ENCODE measurements at regions not wholly inside any gene's neighbourhood (a gene's known extent, or its start where the extent isn't known, plus 50 kb on each side); places are given as distances from the start of the nearest gene placed in this dataset.
A peak's percentile ranks its signal among the peaks of the same experiment; 100 is the strongest.

DNA sequence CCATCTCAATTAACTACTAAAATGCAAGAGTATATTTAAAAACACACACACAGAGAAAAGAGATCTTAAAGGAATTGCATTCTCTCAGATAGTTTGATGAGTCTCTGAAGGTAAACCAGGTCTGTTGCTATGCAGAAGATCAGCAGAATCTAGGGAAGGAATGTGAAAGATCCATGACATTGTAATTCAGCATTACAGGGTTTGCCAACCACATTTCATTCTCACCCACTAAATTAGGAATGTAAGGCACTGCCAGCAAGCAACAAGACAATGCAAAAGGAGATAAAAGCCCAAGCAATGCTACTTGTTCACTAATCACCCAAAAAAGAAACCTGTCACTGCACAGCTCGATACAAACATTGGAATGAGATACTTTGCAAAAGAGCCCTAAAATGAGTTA lies 106.3 kb downstream of the LRIG3 start:
- TF ChIP-seq POLR2A (IDR thresholded peaks at IDR 0.05) (no peak), EP300 (IDR thresholded peaks at IDR 0.05) (no peak), POLR2AphosphoS5 (IDR thresholded peaks at IDR 0.05) (no peak)
- TF ChIP-seq, protein P1, sequence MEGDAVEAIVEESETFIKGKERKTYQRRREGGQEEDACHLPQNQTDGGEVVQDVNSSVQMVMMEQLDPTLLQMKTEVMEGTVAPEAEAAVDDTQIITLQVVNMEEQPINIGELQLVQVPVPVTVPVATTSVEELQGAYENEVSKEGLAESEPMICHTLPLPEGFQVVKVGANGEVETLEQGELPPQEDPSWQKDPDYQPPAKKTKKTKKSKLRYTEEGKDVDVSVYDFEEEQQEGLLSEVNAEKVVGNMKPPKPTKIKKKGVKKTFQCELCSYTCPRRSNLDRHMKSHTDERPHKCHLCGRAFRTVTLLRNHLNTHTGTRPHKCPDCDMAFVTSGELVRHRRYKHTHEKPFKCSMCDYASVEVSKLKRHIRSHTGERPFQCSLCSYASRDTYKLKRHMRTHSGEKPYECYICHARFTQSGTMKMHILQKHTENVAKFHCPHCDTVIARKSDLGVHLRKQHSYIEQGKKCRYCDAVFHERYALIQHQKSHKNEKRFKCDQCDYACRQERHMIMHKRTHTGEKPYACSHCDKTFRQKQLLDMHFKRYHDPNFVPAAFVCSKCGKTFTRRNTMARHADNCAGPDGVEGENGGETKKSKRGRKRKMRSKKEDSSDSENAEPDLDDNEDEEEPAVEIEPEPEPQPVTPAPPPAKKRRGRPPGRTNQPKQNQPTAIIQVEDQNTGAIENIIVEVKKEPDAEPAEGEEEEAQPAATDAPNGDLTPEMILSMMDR (IDR thresholded peaks at IDR 0.05): no peak
- peaks cover 0 to 11% (median 0%) of the 10 kb centered on the region in 3 donors for H3K4me1 ChIP-seq
- H3K27ac ChIP-seq: peak overlapping the region in 1 of 4 donors; percentile 17
- H3K36me3 ChIP-seq: no peaks in the 10 kb centered on the region
- H3K27me3 ChIP-seq: no peaks in the 10 kb centered on the region
- no peak overlapping the region for H3K4me3 ChIP-seq
- H3K9me3 ChIP-seq: no peaks in the 10 kb centered on the region
- WGBS, 2 donors (ENCODE audit: low coverage in 1 of 2): 40 to 43% methylated on average over 1 of the region's 1 CpG
- ATAC-seq: no peak

DNA sequence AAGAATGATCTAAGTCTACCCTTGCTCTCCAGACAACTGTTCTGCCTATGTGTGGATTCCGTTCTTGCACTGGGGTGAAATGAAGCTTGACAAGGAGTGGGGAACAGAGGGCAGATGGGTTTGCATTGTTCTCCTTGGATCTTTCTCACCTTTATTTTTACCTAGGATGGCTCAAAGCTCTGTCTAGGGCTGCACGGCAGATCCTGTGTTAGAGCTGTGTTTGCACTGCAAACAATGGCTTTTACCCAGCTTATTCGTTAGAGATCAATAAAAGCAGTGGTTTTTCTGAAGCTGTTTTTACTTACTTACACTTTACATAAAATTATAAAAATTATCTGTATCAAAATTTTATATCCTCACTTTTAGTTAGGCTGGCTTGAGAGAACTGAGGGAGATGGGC lies 105.1 kb downstream of the LRIG3 start:
- Histone ChIP-seq H3K9me3 (no peaks in the 10 kb centered on the region), H3K4me1 (peaks cover 0 to 17% (median 0%) of the 10 kb centered on the region in 3 donors), H3K27ac (no peak overlapping the region), H3K4me3 (no peak overlapping the region), H3K27me3 (no peaks in the 10 kb centered on the region), H3K36me3 (no peaks in the 10 kb centered on the region)
- 90% methylated on average over 3 of the region's 3 CpGs; no CpG with 5 or more reads in 1 of the 2 donors for WGBS, 2 donors (ENCODE audit: low coverage in 1 of 2)
- TF ChIP-seq POLR2AphosphoS5 (IDR thresholded peaks at IDR 0.05) (no peak), POLR2A (IDR thresholded peaks at IDR 0.05) (no peak), EP300 (IDR thresholded peaks at IDR 0.05) (no peak)
- TF ChIP-seq, protein P1 (IDR thresholded peaks at IDR 0.05): no peak
- no peak for ATAC-seq

DNA sequence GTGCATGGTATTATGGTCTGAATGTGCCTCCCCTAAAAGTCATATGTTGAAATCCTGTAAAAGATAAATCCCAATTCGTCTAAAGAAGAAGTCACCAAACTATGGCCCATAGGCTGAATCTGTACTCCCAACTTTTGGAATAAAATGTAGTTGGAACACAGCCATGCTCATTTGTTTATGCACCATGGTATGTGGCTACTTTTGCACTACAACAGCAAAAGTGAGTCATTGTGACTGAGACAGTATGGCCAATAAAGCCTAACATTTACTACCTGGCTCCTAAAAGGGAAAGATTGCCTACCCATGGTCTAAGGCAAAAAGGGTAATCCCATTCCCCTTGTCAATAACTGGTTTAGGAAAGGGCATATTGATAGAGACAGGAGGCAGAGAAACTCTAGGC lies 101.8 kb downstream of the LRIG3 start:
- Histone ChIP-seq H3K4me3 (no peak overlapping the region), H3K36me3 (no peaks in the 10 kb centered on the region), H3K9me3 (no peaks in the 10 kb centered on the region), H3K27me3 (no peaks in the 10 kb centered on the region), H3K4me1 (peaks cover 0 to 12% (median 0%) of the 10 kb centered on the region in 3 donors), H3K27ac (no peak overlapping the region)
- 80 to 100% methylated on average over 1 of the region's 1 CpG for WGBS, 2 donors (ENCODE audit: low coverage in 1 of 2)
- no peak for TF ChIP-seq EP300 (IDR thresholded peaks at IDR 0.05)
- TF ChIP-seq POLR2A (IDR thresholded peaks at IDR 0.05): no peak
- TF ChIP-seq POLR2AphosphoS5 (IDR thresholded peaks at IDR 0.05): no peak
- TF ChIP-seq, protein P1 (IDR thresholded peaks at IDR 0.05): no peak
- ATAC-seq: no peak

DNA sequence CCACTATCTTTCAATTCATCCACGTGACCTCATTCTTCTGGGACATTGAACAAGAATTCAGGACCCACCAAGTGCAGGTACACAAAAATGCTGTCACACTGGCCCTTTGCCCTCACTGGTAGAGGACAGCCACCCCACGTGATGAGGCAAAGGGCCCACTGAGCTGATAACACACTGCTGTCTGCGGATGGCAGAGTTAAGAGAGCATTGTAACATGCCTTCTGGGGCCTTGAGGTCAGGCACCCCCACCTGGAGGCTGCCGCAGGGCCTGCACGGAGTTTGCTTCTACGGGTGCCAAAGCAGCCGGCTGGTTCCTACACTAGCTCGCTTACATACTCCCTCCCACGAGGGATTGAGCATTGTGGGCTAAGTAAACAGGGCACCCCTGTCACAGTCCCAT lies 101.0 kb downstream of the LRIG3 start:
- ATAC-seq: no peak
- TF ChIP-seq, protein P1 (IDR thresholded peaks at IDR 0.05): no peak
- TF ChIP-seq POLR2A (IDR thresholded peaks at IDR 0.05): no peak

DNA sequence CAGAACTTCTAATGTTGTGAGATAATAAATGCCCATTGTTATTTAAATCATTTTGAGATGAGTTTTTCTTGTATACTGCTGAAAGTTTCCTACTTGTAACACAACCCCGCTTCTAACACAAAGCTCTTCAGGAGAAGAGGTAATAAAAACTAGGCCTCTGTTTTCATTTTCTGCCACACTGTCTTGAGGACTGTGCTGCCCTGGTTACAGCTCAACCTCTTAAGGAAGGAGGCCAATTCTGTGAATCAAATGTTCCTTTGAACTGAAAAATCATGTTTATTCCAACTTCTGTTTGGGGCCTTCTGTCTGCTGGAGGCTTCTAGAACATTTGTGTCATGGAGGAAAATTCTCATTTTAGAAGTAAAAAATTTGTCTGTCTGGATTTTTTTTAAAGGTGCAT lies 100.3 kb downstream of the LRIG3 start:
- Histone ChIP-seq H3K36me3 (no peaks in the 10 kb centered on the region), H3K4me3 (no peak overlapping the region), H3K4me1 (peaks cover 0 to 6% (median 0%) of the 10 kb centered on the region in 3 donors), H3K9me3 (no peaks in the 10 kb centered on the region), H3K27ac (peak overlapping the region in 3 of 4 donors; percentile 41 to 69 (median 57)), H3K27me3 (no peaks in the 10 kb centered on the region)
- WGBS, 2 donors (ENCODE audit: low coverage in 1 of 2): 50 to 53% methylated on average over 1 of the region's 1 CpG
- TF ChIP-seq, protein P1 (IDR thresholded peaks at IDR 0.05): no peak
- TF ChIP-seq POLR2AphosphoS5 (IDR thresholded peaks at IDR 0.05): no peak
- no peak for TF ChIP-seq POLR2A (IDR thresholded peaks at IDR 0.05)
- TF ChIP-seq EP300 (IDR thresholded peaks at IDR 0.05): no peak
- ATAC-seq: no peak

More for the DNA sequence above, 101.0 kb downstream of the LRIG3 start:
- Histone ChIP-seq H3K27me3 (no peaks in the 10 kb centered on the region), H3K4me1 (peaks cover 0 to 6% (median 0%) of the 10 kb centered on the region in 3 donors), H3K9me3 (no peaks in the 10 kb centered on the region), H3K36me3 (no peaks in the 10 kb centered on the region), H3K4me3 (no peak overlapping the region), H3K27ac (peak overlapping the region in 2 of 4 donors; percentile 57 to 69)
- 74 to 81% methylated on average over 2 to 5 of the region's 9 CpGs for WGBS, 2 donors (ENCODE audit: low coverage in 1 of 2)

All from gastroesophageal sphincter (tissue), 4 donors.